ENCODE measurements at regions not wholly inside any gene's neighbourhood (a gene's known extent, or its start where the extent isn't known, plus 50 kb on each side); places are given as distances from the start of the nearest gene placed in this dataset.

DNA sequence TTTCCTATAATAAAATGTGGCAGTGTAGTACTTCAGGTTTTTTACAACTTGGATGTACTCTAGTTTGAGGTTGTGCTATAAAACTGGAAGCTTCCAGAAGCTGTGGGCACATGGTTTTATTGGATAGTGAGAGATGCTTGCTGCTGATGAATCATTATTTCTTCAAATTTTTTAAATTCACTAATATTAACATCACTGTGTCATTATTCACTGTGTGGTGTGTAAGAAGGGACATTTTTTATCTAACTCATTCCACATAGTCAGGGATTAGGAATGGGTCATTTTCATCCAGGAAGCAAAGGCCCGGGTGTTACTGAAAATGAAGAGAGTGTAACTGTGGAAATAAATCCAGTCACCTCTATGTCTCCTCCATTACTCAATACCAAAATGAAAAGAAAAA, 421.0 kb downstream of the TENT5A start:
- no peak for TF ChIP-seq POLR2AphosphoS5 (IDR thresholded peaks at IDR 0.05; ENCODE audit: low read depth, low read length)
- no peak for TF ChIP-seq POLR2A (IDR thresholded peaks at IDR 0.05; ENCODE audit: low read depth, low read length)
- no peak for TF ChIP-seq TAF1 (IDR thresholded peaks at IDR 0.05; ENCODE audit: low read depth, low read length)
- TF ChIP-seq POU2F2 (IDR thresholded peaks at IDR 0.05; ENCODE audit: low read depth, low read length) = no peak

Measured in GM12891 (cell line).